ENCODE measurements at regions not wholly inside any gene's neighbourhood (a gene's known extent, or its start where the extent isn't known, plus 50 kb on each side); places are given as distances from the start of the nearest gene placed in this dataset.

DNA sequence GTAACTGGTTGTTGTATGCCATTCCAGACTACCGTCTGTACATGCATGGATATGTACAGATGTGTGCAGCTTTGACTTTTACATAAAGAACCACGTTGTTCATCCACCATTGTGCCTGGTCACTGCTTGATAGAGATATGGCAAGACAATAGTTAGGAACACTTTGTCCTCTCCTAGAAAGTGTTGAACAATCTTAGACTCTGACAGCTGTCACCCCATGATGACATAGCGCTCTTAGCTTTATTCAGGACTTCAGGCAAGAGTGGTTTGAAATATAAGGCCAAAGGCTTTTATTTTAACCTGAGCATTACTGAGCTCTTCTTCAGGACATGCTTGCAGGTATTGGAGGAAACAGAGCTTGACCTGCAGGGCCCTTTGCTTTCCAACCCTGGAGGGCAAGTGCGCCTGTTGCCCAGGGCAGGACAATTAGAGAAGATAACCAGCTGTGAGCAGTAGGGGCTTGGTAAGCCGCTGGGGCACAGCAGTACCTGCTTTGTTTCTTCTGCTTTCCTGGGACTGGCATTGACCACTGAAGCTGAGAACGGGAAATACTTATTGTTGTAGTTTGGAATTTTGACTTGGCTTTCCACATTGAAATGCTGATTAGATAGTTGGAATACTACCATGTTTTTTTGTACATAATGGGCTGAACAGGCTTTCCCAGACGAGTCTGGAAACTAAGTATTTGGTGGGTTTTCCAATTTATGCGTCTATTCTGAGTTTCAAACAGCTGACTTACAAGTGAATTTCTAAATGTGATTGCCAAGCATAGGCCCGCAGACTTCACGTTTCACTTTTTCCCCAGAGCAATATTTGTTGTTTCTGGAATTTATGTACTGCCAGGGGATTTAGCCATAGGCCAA, 51.1 kb downstream of the GARRE1 start:
- peaks cover 12% of the 10 kb centered on the region for H3K4me1 ChIP-seq (ENCODE audit: control insufficient read depth, insufficient read depth, low read depth, low read length)
- no peaks in the 10 kb centered on the region for H3K9me3 ChIP-seq (ENCODE audit: control insufficient read depth, low read length)
- no peak overlapping the region for H3K23ac ChIP-seq (ENCODE audit: low read length in 2 of 2)
- H2BK15ac ChIP-seq (ENCODE audit: low read depth, poor library complexity, severe bottlenecking), result no peak overlapping the region
- no peak overlapping the region for H2BK5ac ChIP-seq (ENCODE audit: low read depth, low read length, poor library complexity, severe bottlenecking)
- no peak overlapping the region for H3K14ac ChIP-seq (ENCODE audit: low read length in 2 of 2)
- peaks cover 22% of the 10 kb centered on the region for H3K79me1 ChIP-seq (replicated peaks; ENCODE audit: low read length, poor library complexity, severe bottlenecking)
- no peak overlapping the region for H3K9ac ChIP-seq (ENCODE audit: low read length)
- no peak overlapping the region for H4K8ac ChIP-seq (ENCODE audit: low read length)
- WGBS, result 95% methylated on average over 10 of the region's 10 CpGs
- H3K18ac ChIP-seq (ENCODE audit: low read depth in 1 of 2, low read length in 2 of 2), result no peak overlapping the region
- peak overlapping the region; percentile 26 for H2AK5ac ChIP-seq (ENCODE audit: low read length, severe bottlenecking)
- peaks cover 11 to 20% of the 10 kb centered on the region in 2 experiments for H3K36me3 ChIP-seq (ENCODE audit: control insufficient read depth in 1 of 2, insufficient read depth in 2 of 2, low read depth in 1 of 2, low read length in 2 of 2)
- DNase-seq, result no peak
- no peaks in the 10 kb centered on the region for H3K27me3 ChIP-seq (ENCODE audit: control insufficient read depth in 1 of 2, insufficient read depth in 1 of 2, low read length in 2 of 2)
- H3K4me2 ChIP-seq (ENCODE audit: low read length, poor library complexity, severe bottlenecking), result no peak overlapping the region
- H4K91ac ChIP-seq (ENCODE audit: low read length), result no peak overlapping the region
- no peak overlapping the region for H2BK120ac ChIP-seq (ENCODE audit: low read depth, low read length)
- no peak overlapping the region for H3K4me3 ChIP-seq (ENCODE audit: insufficient read depth in 1 of 2, low read depth in 1 of 2, low read length in 2 of 2)
- no peak overlapping the region for H2BK12ac ChIP-seq (ENCODE audit: low read length in 2 of 2)
- H2AFZ ChIP-seq (ENCODE audit: low read depth, low read length), result no peak overlapping the region
- H3K27ac ChIP-seq (ENCODE audit: low read length, poor library complexity, severe bottlenecking), result no peak overlapping the region
- H3K4ac ChIP-seq (ENCODE audit: low read depth in 1 of 2, low read length in 2 of 2), result no peak overlapping the region

DNA sequence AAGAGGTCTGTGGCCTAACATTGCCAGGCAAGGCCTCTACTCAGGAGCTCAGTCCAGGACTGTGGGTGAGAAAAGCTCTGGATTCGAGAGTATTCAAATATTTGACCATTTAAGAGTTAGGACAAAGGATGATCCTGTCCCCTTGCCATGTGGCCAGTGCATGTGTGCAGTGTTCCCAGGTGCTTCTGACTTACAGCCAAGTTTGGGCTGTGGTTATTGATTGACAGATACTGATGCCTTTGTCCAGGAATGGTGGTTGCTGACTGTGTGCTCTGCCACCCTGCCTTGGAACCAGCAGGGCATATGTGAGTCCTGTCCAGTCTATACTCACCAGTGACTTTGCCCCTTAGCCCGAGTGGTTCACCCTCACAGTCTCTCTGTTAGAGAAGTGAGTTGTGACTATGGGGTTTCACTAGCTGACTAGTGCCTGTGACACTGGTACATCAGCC, 51.9 kb downstream of the GARRE1 start:
- Histone ChIP-seq H3K4me2 (ENCODE audit: low read length, poor library complexity, severe bottlenecking) (no peak overlapping the region), H3K14ac (ENCODE audit: low read length in 2 of 2) (no peak overlapping the region), H3K79me1 (replicated peaks; ENCODE audit: low read length, poor library complexity, severe bottlenecking) (peaks cover 23% of the 10 kb centered on the region), H2BK12ac (ENCODE audit: low read length in 2 of 2) (no peak overlapping the region), H3K23ac (ENCODE audit: low read length in 2 of 2) (no peak overlapping the region), H3K9me3 (ENCODE audit: control insufficient read depth, low read length) (no peaks in the 10 kb centered on the region), H2AFZ (ENCODE audit: low read depth, low read length) (no peak overlapping the region), H2BK15ac (ENCODE audit: low read depth, poor library complexity, severe bottlenecking) (no peak overlapping the region), H3K27me3 (ENCODE audit: control insufficient read depth in 1 of 2, insufficient read depth in 1 of 2, low read length in 2 of 2) (no peaks in the 10 kb centered on the region), H3K4me3 (ENCODE audit: insufficient read depth in 1 of 2, low read depth in 1 of 2, low read length in 2 of 2) (no peak overlapping the region), H4K8ac (ENCODE audit: low read length) (no peak overlapping the region), H2BK5ac (ENCODE audit: low read depth, low read length, poor library complexity, severe bottlenecking) (no peak overlapping the region), H3K36me3 (ENCODE audit: control insufficient read depth in 1 of 2, insufficient read depth in 2 of 2, low read depth in 1 of 2, low read length in 2 of 2) (peaks cover 5 to 14% of the 10 kb centered on the region in 2 experiments), H2BK120ac (ENCODE audit: low read depth, low read length) (no peak overlapping the region), H3K4ac (ENCODE audit: low read depth in 1 of 2, low read length in 2 of 2) (no peak overlapping the region), H3K27ac (ENCODE audit: low read length, poor library complexity, severe bottlenecking) (no peak overlapping the region), H4K91ac (ENCODE audit: low read length) (no peak overlapping the region), H3K18ac (ENCODE audit: low read depth in 1 of 2, low read length in 2 of 2) (no peak overlapping the region), H3K9ac (ENCODE audit: low read length) (no peak overlapping the region), H3K4me1 (ENCODE audit: control insufficient read depth, insufficient read depth, low read depth, low read length) (peaks cover 13% of the 10 kb centered on the region), H2AK5ac (ENCODE audit: low read length, severe bottlenecking) (no peak overlapping the region)
- WGBS, result 98% methylated on average over 2 of the region's 2 CpGs
- DNase-seq, result no peak

- Histone ChIP-seq H3K4me1 (ENCODE audit: control insufficient read depth, insufficient read depth, low read depth, low read length) (peaks cover 13% of the 10 kb centered on the region), H2AFZ (ENCODE audit: low read depth, low read length) (peak overlapping the region; percentile 39), H4K91ac (ENCODE audit: low read length) (no peak overlapping the region), H2BK5ac (ENCODE audit: low read depth, low read length, poor library complexity, severe bottlenecking) (no peak overlapping the region), H4K8ac (ENCODE audit: low read length) (no peak overlapping the region), H3K27ac (ENCODE audit: low read length, poor library complexity, severe bottlenecking) (no peak overlapping the region), H3K4ac (ENCODE audit: low read depth in 1 of 2, low read length in 2 of 2) (no peak overlapping the region), H2AK5ac (ENCODE audit: low read length, severe bottlenecking) (peak overlapping the region; percentile 54), H3K9me3 (ENCODE audit: control insufficient read depth, low read length) (no peaks in the 10 kb centered on the region), H3K79me1 (replicated peaks; ENCODE audit: low read length, poor library complexity, severe bottlenecking) (peaks cover 23% of the 10 kb centered on the region), H3K27me3 (ENCODE audit: control insufficient read depth in 1 of 2, insufficient read depth in 1 of 2, low read length in 2 of 2) (no peaks in the 10 kb centered on the region), H2BK12ac (ENCODE audit: low read length in 2 of 2) (no peak overlapping the region), H2BK15ac (ENCODE audit: low read depth, poor library complexity, severe bottlenecking) (no peak overlapping the region), H3K4me3 (ENCODE audit: insufficient read depth in 1 of 2, low read depth in 1 of 2, low read length in 2 of 2) (no peak overlapping the region), H3K4me2 (ENCODE audit: low read length, poor library complexity, severe bottlenecking) (no peak overlapping the region), H3K36me3 (ENCODE audit: control insufficient read depth in 1 of 2, insufficient read depth in 2 of 2, low read depth in 1 of 2, low read length in 2 of 2) (peaks cover 4 to 14% of the 10 kb centered on the region in 2 experiments), H3K14ac (ENCODE audit: low read length in 2 of 2) (no peak overlapping the region), H2BK120ac (ENCODE audit: low read depth, low read length) (no peak overlapping the region), H3K9ac (ENCODE audit: low read length) (no peak overlapping the region), H3K23ac (ENCODE audit: low read length in 2 of 2) (no peak overlapping the region), H3K18ac (ENCODE audit: low read depth in 1 of 2, low read length in 2 of 2) (no peak overlapping the region)
- DNase-seq, result no peak
- 95% methylated on average over 6 of the region's 6 CpGs for whole genome bisulfite sequencing
These were observed 52.5 kb downstream of the GARRE1 start for GRCh38 chr19:34306824-34307223.

DNA sequence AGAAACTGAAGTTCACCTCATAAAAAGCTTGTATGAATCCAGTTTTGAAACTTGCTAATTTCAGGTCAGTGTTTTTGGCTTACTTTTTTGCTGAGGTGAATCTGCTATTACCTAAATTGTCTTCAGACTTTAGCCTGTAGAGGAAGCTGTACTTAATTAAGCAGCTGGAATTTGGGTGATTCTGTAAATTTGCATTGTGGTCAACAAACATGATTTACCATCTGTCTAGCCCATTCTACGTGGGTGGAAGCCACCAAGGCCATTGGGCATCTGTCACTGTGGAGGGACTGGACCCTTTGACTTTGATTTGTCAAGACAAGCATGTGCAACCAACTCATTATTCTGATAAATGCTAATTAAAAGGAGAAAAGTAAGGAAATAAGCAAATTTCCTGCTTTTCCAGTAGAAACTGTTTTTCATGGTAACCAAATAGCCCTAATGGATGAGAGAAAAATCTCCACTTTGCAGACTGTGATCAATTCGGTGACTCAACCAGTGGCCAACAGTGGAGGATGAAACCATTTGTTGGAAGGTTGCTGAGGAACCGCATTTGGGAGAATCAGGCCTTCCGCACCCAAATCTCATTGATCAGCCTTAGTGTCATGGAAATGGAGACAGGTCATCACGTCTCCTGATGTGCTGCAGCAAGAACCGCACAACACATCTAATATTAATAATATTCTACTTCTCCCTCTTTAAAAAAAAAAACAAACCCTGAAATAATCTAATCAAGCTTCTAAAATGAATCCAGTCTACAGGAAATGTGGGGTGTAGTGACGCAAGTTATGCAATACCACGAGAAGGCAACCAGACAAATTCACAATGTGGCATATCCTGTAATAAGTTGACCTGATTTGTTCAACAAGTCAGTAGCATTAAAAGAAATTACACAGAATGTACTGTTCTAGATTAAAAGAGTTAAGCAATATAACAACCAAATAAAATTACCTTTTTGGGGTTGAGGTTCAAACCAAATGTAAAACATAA, 54.3 kb downstream of the GARRE1 start:
- H3K9ac ChIP-seq (ENCODE audit: low read length), result no peak overlapping the region
- peaks cover 4 to 6% of the 10 kb centered on the region in 2 experiments for H3K36me3 ChIP-seq (ENCODE audit: control insufficient read depth in 1 of 2, insufficient read depth in 2 of 2, low read depth in 1 of 2, low read length in 2 of 2)
- no peak overlapping the region for H3K27ac ChIP-seq (ENCODE audit: low read length, poor library complexity, severe bottlenecking)
- no peak overlapping the region for H3K18ac ChIP-seq (ENCODE audit: low read depth in 1 of 2, low read length in 2 of 2)
- H2BK5ac ChIP-seq (ENCODE audit: low read depth, low read length, poor library complexity, severe bottlenecking), result no peak overlapping the region
- peaks cover 16% of the 10 kb centered on the region for H3K4me1 ChIP-seq (ENCODE audit: control insufficient read depth, insufficient read depth, low read depth, low read length)
- no peak overlapping the region for H2BK15ac ChIP-seq (ENCODE audit: low read depth, poor library complexity, severe bottlenecking)
- no peaks in the 10 kb centered on the region for H3K9me3 ChIP-seq (ENCODE audit: control insufficient read depth, low read length)
- H4K91ac ChIP-seq (ENCODE audit: low read length), result no peak overlapping the region
- H3K4me2 ChIP-seq (ENCODE audit: low read length, poor library complexity, severe bottlenecking), result no peak overlapping the region
- no peak overlapping the region for H2BK12ac ChIP-seq (ENCODE audit: low read length in 2 of 2)
- no peaks in the 10 kb centered on the region for H3K27me3 ChIP-seq (ENCODE audit: control insufficient read depth in 1 of 2, insufficient read depth in 1 of 2, low read length in 2 of 2)
- no peak overlapping the region for H2AK5ac ChIP-seq (ENCODE audit: low read length, severe bottlenecking)
- no peak overlapping the region for H4K8ac ChIP-seq (ENCODE audit: low read length)
- no peak overlapping the region for H3K4me3 ChIP-seq (ENCODE audit: insufficient read depth in 1 of 2, low read depth in 1 of 2, low read length in 2 of 2)
- no peak overlapping the region for H3K23ac ChIP-seq (ENCODE audit: low read length in 2 of 2)
- peaks cover 28% of the 10 kb centered on the region for H3K79me1 ChIP-seq (replicated peaks; ENCODE audit: low read length, poor library complexity, severe bottlenecking)
- no peak overlapping the region for H2AFZ ChIP-seq (ENCODE audit: low read depth, low read length)
- no peak overlapping the region for H2BK120ac ChIP-seq (ENCODE audit: low read depth, low read length)
- no peak for DNase-seq
- no peak overlapping the region for H3K4ac ChIP-seq (ENCODE audit: low read depth in 1 of 2, low read length in 2 of 2)
- no peak overlapping the region for H3K14ac ChIP-seq (ENCODE audit: low read length in 2 of 2)
- 94% methylated on average over 6 of the region's 8 CpGs for WGBS

Data from mesenchymal stem cell (in vitro differentiated cells and primary cell).